Spleen (tissue), 7 donors: ENCODE measurements at regions not wholly inside any gene's neighbourhood (a gene's known extent, or its start where the extent isn't known, plus 50 kb on each side); places are given as distances from the start of the nearest gene placed in this dataset.

Experiments used
- POLR2A ChIP-seq, 3 donors: fragments of 450-650 bp; IDR thresholded peaks; one replicate each; pipeline ENCODE4 v1.5.1; 2017; ENCODE audit warnings: antibody characterized with exemption in 3 of 3, mild to moderate bottlenecking in 1 of 3
- TF ChIP-seq, protein P1 (sequence below), 11 experiments: fragments of 200-600 bp in 7 of 11; fragments of 450-650 bp in 4 of 11; sonication (generic) in 4 of 11; IDR thresholded peaks in 8 of 11; conservative IDR thresholded peaks in 3 of 11; 1 replicate in 7 of 11; 2 replicates in 4 of 11; pipeline versions ENCODE4 v1.4.0 to v1.8.0; 2016 to 2021; ENCODE audit warnings: antibody characterized with exemption in 11 of 11, inconsistent platforms in 4 of 11, mild to moderate bottlenecking in 1 of 11
- donor health status: DM: no; HTN: no; CAD: no; lungs with moderate emphysema.
- donor health status: DM: no; HTN: no; CAD: no.
- donor health status: DM: no; HTN: no; CAD: no.

DNA sequence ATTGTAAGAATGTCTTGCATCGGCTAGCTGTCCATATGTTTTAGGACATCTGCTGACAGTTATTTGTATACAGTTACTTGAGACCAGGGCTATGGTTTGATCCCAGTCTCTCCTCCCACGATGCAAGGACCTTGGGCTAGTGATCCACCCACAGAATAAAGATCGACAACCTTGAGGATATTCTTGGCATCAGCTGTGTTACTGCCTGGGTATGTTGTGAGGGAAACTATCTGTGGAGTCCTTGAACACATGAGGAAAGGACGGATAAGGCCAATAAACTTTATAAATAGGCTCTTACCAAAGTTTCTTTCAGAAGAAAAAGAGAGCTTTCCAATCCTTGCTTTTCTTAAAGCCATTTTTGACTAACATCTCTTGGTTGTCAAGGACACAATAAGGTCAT is 70.8 kb upstream of the HEY2 start:
- TF ChIP-seq, protein P1, sequence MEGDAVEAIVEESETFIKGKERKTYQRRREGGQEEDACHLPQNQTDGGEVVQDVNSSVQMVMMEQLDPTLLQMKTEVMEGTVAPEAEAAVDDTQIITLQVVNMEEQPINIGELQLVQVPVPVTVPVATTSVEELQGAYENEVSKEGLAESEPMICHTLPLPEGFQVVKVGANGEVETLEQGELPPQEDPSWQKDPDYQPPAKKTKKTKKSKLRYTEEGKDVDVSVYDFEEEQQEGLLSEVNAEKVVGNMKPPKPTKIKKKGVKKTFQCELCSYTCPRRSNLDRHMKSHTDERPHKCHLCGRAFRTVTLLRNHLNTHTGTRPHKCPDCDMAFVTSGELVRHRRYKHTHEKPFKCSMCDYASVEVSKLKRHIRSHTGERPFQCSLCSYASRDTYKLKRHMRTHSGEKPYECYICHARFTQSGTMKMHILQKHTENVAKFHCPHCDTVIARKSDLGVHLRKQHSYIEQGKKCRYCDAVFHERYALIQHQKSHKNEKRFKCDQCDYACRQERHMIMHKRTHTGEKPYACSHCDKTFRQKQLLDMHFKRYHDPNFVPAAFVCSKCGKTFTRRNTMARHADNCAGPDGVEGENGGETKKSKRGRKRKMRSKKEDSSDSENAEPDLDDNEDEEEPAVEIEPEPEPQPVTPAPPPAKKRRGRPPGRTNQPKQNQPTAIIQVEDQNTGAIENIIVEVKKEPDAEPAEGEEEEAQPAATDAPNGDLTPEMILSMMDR (IDR thresholded peaks at IDR 0.05 in 8 of 11, conservative IDR thresholded peaks at IDR 0.05 in 3 of 11) = no peak
- TF ChIP-seq POLR2A (IDR thresholded peaks at IDR 0.05) = no peak
